Right lobe of liver (tissue), 6 donors: ENCODE measurements at regions not wholly inside any gene's neighbourhood (a gene's known extent, or its start where the extent isn't known, plus 50 kb on each side); places are given as distances from the start of the nearest gene placed in this dataset.

Experiments
- ATAC-seq, 4 donors: fragments of 200-7000 bp; cut with Tn5 transposase; one replicate each; pipeline ENCODE4 v1.9.1; 2020; ENCODE audit warnings: mild to moderate bottlenecking in 4 of 4, moderate library complexity in 4 of 4
- DNase-seq, 3 donors: peaks; one replicate each; pipeline ENCODE4 v3.0.0-alpha.2; 2020
- H3K27ac ChIP-seq, 3 donors: fragments of 200-600 bp; one replicate each; pipeline ENCODE4 v1.8.0; 2022
- H3K27me3 ChIP-seq, 2 donors: fragments of 200-600 bp; one replicate each; pipeline ENCODE4 v1.8.0; 2022
- H3K36me3 ChIP-seq, 4 donors: fragments of 200-600 bp; sonication (generic) in 1 of 4; one replicate each; pipeline versions ENCODE4 v1.5.1 to v1.8.0; 2017 to 2022; ENCODE audit warnings: control low read depth in 1 of 4
- H3K4me1 ChIP-seq, 4 donors: fragments of 200-600 bp; sonication (generic) in 1 of 4; one replicate each; pipeline versions ENCODE4 v1.5.1 to v1.8.0; 2017 to 2022; ENCODE audit warnings: control low read depth in 1 of 4
- H3K4me3 ChIP-seq, 3 donors: fragments of 200-600 bp; one replicate each; pipeline ENCODE4 v1.8.0; 2022
- H3K9me3 ChIP-seq, 4 donors: fragments of 200-600 bp; sonication (generic) in 1 of 4; one replicate each; pipeline versions ENCODE4 v1.5.1 to v1.8.0; 2017 to 2022; ENCODE audit warnings: control low read depth in 1 of 4
- POLR2A ChIP-seq: fragments of 450-650 bp; IDR thresholded peaks from one replicate; pipeline ENCODE4 v1.6.1; 2017; ENCODE audit warnings: antibody characterized with exemption, mild to moderate bottlenecking
- WGBS: methylation state at CpG from one replicate; pipeline ENCODE4 v1.1.6; 2018; ENCODE audit warnings: low coverage, low lambda C conversion rate; ENCODE audit not compliant: insufficient coverage; ENCODE audit errors: missing lambda C conversion rate; 5-methylcytosine and 5-hydroxymethylcytosine counted together
- intact Hi-C, 2 donors: fragments of 100-400 bp; cut with DNase I; formaldehyde crosslinking; loops; one replicate each; pipeline versions ENCODE4 v1.11.2 to v1.14.1; 2022
- TF ChIP-seq, protein P1 (sequence below), 4 donors: fragments of 200-600 bp in 3 of 4; fragments of 450-650 bp in 1 of 4; IDR thresholded peaks; one replicate each; pipeline versions ENCODE4 v1.5.1 to v1.8.0; 2016 to 2022; ENCODE audit warnings: antibody characterized with exemption in 4 of 4, mild to moderate bottlenecking in 2 of 4
- donor health status: DM: no; HTN: yes; CAD: no.
- donor health status: DM: no; HTN: no; CAD: no.
- donor health status: DM: no; HTN: no; CAD: no.
- donor health status: DM: no; HTN: yes; CAD: no.
- donor health status: DM: no; HTN: yes; CAD: no.

DNA sequence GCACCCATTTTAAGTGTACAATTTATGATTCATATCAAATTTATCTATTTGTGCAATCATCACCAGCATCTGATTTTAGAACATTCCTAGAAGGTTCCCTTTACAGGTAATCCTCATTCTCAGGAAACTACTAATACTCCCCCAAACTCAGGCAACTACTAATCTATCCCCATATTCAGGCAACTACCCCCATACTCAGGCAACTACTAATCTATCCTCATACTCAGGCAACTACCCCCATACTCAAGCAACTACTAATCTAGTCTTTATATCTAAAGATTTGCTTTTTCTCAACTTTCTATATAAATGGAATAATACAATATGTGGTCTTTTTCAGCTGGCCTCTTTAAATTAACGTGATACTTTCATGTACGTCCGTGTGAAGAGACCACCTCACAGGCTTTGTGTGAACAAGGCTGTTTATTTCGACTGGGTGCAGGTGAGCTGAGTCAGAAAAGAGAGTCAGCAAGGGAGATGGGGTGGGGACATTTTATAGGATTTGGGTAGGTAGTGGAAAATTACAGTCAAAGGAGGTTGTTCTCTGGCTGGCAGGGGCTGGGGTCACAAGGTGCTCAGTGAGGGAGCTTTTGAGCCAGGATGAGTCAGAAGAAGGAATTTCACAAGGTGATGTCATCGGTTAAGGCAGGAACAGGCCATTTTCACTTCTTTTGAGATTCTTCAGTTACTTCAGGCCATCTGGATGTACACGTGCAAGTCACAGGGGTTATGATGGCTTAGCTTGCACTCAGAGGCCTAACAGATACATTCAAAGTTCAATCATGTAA lies 1444.5 kb upstream of the CADM2 start:
- 61% methylated on average over 5 of the region's 6 CpGs for WGBS
- no peaks in the 10 kb centered on the region for H3K4me1 ChIP-seq
- DNase-seq (no peak), ATAC-seq (no peak)
- no peak overlapping the region for H3K4me3 ChIP-seq
- no peaks in the 10 kb centered on the region for H3K9me3 ChIP-seq
- no peaks in the 10 kb centered on the region for H3K27me3 ChIP-seq
- no peaks in the 10 kb centered on the region for H3K36me3 ChIP-seq
- no peak for TF ChIP-seq POLR2A
- TF ChIP-seq, protein P1, sequence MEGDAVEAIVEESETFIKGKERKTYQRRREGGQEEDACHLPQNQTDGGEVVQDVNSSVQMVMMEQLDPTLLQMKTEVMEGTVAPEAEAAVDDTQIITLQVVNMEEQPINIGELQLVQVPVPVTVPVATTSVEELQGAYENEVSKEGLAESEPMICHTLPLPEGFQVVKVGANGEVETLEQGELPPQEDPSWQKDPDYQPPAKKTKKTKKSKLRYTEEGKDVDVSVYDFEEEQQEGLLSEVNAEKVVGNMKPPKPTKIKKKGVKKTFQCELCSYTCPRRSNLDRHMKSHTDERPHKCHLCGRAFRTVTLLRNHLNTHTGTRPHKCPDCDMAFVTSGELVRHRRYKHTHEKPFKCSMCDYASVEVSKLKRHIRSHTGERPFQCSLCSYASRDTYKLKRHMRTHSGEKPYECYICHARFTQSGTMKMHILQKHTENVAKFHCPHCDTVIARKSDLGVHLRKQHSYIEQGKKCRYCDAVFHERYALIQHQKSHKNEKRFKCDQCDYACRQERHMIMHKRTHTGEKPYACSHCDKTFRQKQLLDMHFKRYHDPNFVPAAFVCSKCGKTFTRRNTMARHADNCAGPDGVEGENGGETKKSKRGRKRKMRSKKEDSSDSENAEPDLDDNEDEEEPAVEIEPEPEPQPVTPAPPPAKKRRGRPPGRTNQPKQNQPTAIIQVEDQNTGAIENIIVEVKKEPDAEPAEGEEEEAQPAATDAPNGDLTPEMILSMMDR (IDR thresholded peaks at IDR 0.05): no peak
- no peak overlapping the region for H3K27ac ChIP-seq
- intact Hi-C loops: no loop called here

DNA sequence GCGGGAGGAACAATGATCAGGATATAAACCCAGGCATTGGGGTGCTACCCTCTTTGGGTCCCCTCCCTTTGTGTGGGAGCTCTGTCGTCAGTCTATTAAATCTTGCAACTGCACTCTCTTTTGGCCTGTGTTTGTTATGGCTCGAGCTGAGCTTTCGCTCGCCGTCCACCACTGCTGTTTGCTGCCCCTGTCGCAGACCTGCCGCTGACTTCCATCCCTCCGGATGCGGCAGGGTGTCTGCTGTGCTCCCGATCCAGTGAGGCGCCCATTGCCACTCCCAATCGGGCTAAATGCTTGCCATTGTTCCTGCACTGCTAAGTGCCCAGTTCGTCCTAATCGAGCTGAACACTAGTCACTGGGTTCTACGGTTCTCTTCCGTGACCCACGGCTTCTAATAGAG lies 1443.7 kb upstream of the CADM2 start:
- no peak overlapping the region for H3K4me3 ChIP-seq
- WGBS: 88% methylated on average over 10 of the region's 18 CpGs
- ATAC-seq: no peak
- no peak for TF ChIP-seq POLR2A
- TF ChIP-seq, protein P1 (IDR thresholded peaks at IDR 0.05): no peak
- DNase-seq: no peak
- H3K36me3 ChIP-seq: no peaks in the 10 kb centered on the region
- no peaks in the 10 kb centered on the region for H3K27me3 ChIP-seq
- H3K4me1 ChIP-seq: no peaks in the 10 kb centered on the region
- intact Hi-C loops: no loop called here
- no peak overlapping the region for H3K27ac ChIP-seq
- H3K9me3 ChIP-seq: no peaks in the 10 kb centered on the region

DNA sequence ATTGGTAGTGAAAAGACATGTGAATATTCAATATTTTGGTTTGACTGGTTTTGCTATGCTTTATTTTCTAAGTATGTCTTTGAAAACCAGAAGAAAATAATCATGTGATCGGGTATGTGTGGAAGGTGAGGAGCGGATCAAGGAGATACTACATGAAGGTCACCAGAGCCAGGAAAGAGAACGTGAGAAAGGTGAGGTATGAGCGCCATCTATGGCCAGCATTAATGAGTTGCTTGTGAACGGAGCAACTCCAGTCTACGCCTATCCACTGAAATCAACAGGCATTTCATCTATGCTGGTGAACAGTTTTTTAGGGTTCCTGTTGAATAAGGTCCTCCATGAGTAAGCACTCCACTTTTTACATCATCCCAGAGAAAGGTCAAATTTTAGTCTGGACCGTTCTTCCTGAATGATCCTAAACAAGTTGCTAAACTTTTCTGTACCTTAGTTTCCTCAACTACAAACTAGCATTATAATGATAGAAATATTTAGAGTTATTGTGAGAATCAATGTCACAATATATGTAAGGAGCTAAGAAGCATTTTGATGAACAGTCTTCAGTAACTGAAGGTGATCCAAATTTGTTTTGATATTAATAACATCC lies 1435.2 kb upstream of the CADM2 start:
- DNase-seq: peak in 1 of 3 donors; percentile 59
- no peak overlapping the region for H3K27ac ChIP-seq
- H3K36me3 ChIP-seq: no peaks in the 10 kb centered on the region
- H3K27me3 ChIP-seq: no peaks in the 10 kb centered on the region
- intact Hi-C loops: no loop called here
- 4% methylated on average over 7 of the region's 7 CpGs for WGBS
- peak; percentile 96 to 98 (median 98) for ATAC-seq
- no peak overlapping the region for H3K4me3 ChIP-seq
- no peaks in the 10 kb centered on the region for H3K4me1 ChIP-seq
- no peaks in the 10 kb centered on the region for H3K9me3 ChIP-seq
- no peak for TF ChIP-seq POLR2A
- TF ChIP-seq, protein P1 (IDR thresholded peaks at IDR 0.05): peak; percentile 51 to 71 (median 55)

DNA sequence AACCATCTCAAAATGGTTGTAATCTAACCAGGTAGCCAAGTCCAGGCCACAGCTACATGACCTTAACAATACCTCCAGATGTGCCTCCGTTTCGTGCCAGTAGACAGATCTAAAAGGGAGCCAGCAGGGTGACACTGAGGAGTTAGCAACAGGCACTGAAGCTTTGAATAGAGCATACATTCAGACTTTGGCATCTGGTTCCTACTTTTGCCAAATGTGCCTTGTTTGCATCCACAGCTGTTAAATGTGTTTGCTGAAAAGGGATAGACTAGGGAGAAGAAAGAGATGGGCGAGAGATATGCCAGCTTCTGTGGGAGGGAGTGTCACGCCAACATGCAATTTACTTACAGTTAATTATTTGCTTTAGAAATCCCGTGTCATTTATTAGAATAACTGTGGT lies 1433.9 kb upstream of the CADM2 start:
- DNase-seq: no peak
- no peaks in the 10 kb centered on the region for H3K4me1 ChIP-seq
- H3K9me3 ChIP-seq: no peaks in the 10 kb centered on the region
- H3K4me3 ChIP-seq: no peak overlapping the region
- WGBS: 25% methylated on average over 5 of the region's 5 CpGs
- no peaks in the 10 kb centered on the region for H3K27me3 ChIP-seq
- H3K36me3 ChIP-seq: no peaks in the 10 kb centered on the region
- no peak overlapping the region for H3K27ac ChIP-seq
- no peak for TF ChIP-seq POLR2A
- TF ChIP-seq, protein P1 (IDR thresholded peaks at IDR 0.05): no peak
- no peak for ATAC-seq
- intact Hi-C loops: no loop called here
